Adrenal gland (tissue), 9 donors: ENCODE measurements at regions not wholly inside any gene's neighbourhood (a gene's known extent, or its start where the extent isn't known, plus 50 kb on each side); places are given as distances from the start of the nearest gene placed in this dataset.

Experiments used
- DNase-seq, 7 donors: peaks; one replicate each; pipeline ENCODE4 v3.0.0-alpha.2; 2019 to 2020
- H3K27ac ChIP-seq, 5 donors: fragments of 200-600 bp; sonication (generic) in 4 of 5; 1 replicate in 3 of 5; 2 replicates in 2 of 5; pipeline versions ENCODE4 v1.5.1 to v1.8.0; 2016 to 2020; ENCODE audit warnings: mild to moderate bottlenecking in 1 of 5
- H3K27me3 ChIP-seq: fragments of 200-600 bp; 2 replicates; pipeline ENCODE4 v1.8.0; 2021
- H3K36me3 ChIP-seq, 2 donors: fragments of 200-600 bp; replicated peaks in 1 of 2; 1 replicate in 1 of 2; 2 replicates in 1 of 2; pipeline versions ENCODE4 v1.5.1 to v1.8.0; 2018 to 2022
- H3K4me1 ChIP-seq, 2 donors: fragments of 200-600 bp; replicated peaks in 1 of 2; 1 replicate in 1 of 2; 2 replicates in 1 of 2; pipeline versions ENCODE4 v1.5.1 to v1.8.0; 2018 to 2021
- H3K4me3 ChIP-seq, 4 donors: fragments of 200-600 bp; sonication (generic) in 3 of 4; one replicate each; pipeline ENCODE4 v1.5.1; 2016 to 2018
- H3K9me3 ChIP-seq, 3 donors: fragments of 200-600 bp; sonication (generic) in 1 of 3; replicated peaks in 1 of 3; 1 replicate in 2 of 3; 2 replicates in 1 of 3; pipeline versions ENCODE4 v1.5.1 to v1.8.0; 2016 to 2021
- CTCF ChIP-seq, 6 experiments: fragments of 450-650 bp in 4 of 6; fragments of 200-600 bp in 2 of 6; sonication (generic) in 1 of 6; IDR thresholded peaks; 1 replicate in 5 of 6; 2 replicates in 1 of 6; pipeline versions ENCODE4 v1.5.1 to v1.8.0; 2016 to 2021; ENCODE audit warnings: antibody characterized with exemption in 6 of 6, mild to moderate bottlenecking in 2 of 6, moderate library complexity in 1 of 6
- POLR2A ChIP-seq, 2 donors: fragments of 450-650 bp; IDR thresholded peaks; one replicate each; pipeline ENCODE4 v1.6.1; 2017; ENCODE audit warnings: antibody characterized with exemption in 2 of 2, mild to moderate bottlenecking in 2 of 2, moderate library complexity in 1 of 2
- WGBS, 4 donors: extraction: QIAGEN DNeasy Blood & Tissue Kit in 2 of 4; methylation state at CpG; one replicate each; pipeline versions ENCODE4 v1.1.5 to v1.1.7; 2013 to 2017; 5-methylcytosine and 5-hydroxymethylcytosine counted together
- intact Hi-C, 2 donors: fragments of 100-400 bp; cut with DNase I; formaldehyde crosslinking; loops; one replicate each; pipeline versions ENCODE4 v1.14.1 to v1.15.0; 2022 to 2023
- donor health status: healthy with polysubstance abuse.
- donor health status: Bipolar disorder and iron deficiency.
- donor health status: DM: yes; HTN: yes; CAD: no.
- donor health status: DM: no; HTN: no; CAD: no.
- donor health status: DM: no; HTN: no; CAD: no.

- WGBS, 4 donors = 42 to 55% (median 52%) methylated on average over 4 of the region's 4 CpGs
- TF ChIP-seq CTCF (IDR thresholded peaks at IDR 0.05) (no peak), POLR2A (IDR thresholded peaks at IDR 0.05) (no peak)
- H3K36me3 ChIP-seq = no peaks in the 10 kb centered on the region
- intact Hi-C loops = no loop called here
- DNase-seq = no peak
- no peaks in the 10 kb centered on the region for H3K27me3 ChIP-seq
- no peak overlapping the region for H3K4me3 ChIP-seq
- no peaks in the 10 kb centered on the region for H3K4me1 ChIP-seq
- H3K27ac ChIP-seq = no peak overlapping the region
- no peaks in the 10 kb centered on the region for H3K9me3 ChIP-seq
These were observed 264.0 kb downstream of the ENGASE start for GRCh38 chr17:79338604-79339003.

- Histone ChIP-seq H3K4me3 (no peak overlapping the region), H3K4me1 (no peaks in the 10 kb centered on the region), H3K27ac (no peak overlapping the region), H3K27me3 (no peaks in the 10 kb centered on the region), H3K36me3 (no peaks in the 10 kb centered on the region), H3K9me3 (no peaks in the 10 kb centered on the region)
- intact Hi-C loops = no loop called here
- TF ChIP-seq POLR2A (IDR thresholded peaks at IDR 0.05) = no peak
- no peak for TF ChIP-seq CTCF (IDR thresholded peaks at IDR 0.05)
- 44 to 94% (median 50%) methylated on average over 2 to 7 of the region's 7 CpGs for WGBS, 4 donors
- DNase-seq = no peak
These were observed 263.5 kb downstream of the ENGASE start for GRCh38 chr17:79338152-79338551.

GRCh38 chr17:79337053-79337452 lies 262.4 kb downstream of the ENGASE start:
- WGBS, 4 donors = 58 to 72% (median 61%) methylated on average over 8 of the region's 8 CpGs
- Histone ChIP-seq H3K9me3 (no peaks in the 10 kb centered on the region), H3K27me3 (no peaks in the 10 kb centered on the region), H3K36me3 (no peaks in the 10 kb centered on the region), H3K27ac (no peak overlapping the region), H3K4me1 (no peaks in the 10 kb centered on the region), H3K4me3 (no peak overlapping the region)
- DNase-seq = no peak
- TF ChIP-seq POLR2A (IDR thresholded peaks at IDR 0.05) (no peak), CTCF (IDR thresholded peaks at IDR 0.05) (no peak)
- intact Hi-C loops = no loop called here

- DNase-seq = no peak
- Histone ChIP-seq H3K4me3 (no peak overlapping the region), H3K27me3 (no peaks in the 10 kb centered on the region), H3K9me3 (no peaks in the 10 kb centered on the region), H3K27ac (no peak overlapping the region), H3K4me1 (no peaks in the 10 kb centered on the region), H3K36me3 (no peaks in the 10 kb centered on the region)
- 67 to 72% (median 70%) methylated on average over 12 of the region's 12 CpGs for WGBS, 4 donors
- TF ChIP-seq POLR2A (IDR thresholded peaks at IDR 0.05) (no peak), CTCF (IDR thresholded peaks at IDR 0.05) (no peak)
- intact Hi-C loops = no loop called here
These were observed 260.8 kb downstream of the ENGASE start for GRCh38 chr17:79335456-79335855.
